HEK293 (cell line): ENCODE measurements at regions not wholly inside any gene's neighbourhood (a gene's known extent, or its start where the extent isn't known, plus 50 kb on each side); places are given as distances from the start of the nearest gene placed in this dataset.

ENCODE experiments used
- SALL2 ChIP-seq: fragments of 450-650 bp; formaldehyde crosslinking; IDR thresholded peaks from 2 replicates; pipeline ENCODE4 v1.5.0; 2017; ENCODE audit warnings: missing biosample characterization, mild to moderate bottlenecking, missing genetic modification characterization, borderline replicate concordance
- YY1 ChIP-seq: fragments of 450-650 bp; formaldehyde crosslinking; IDR thresholded peaks from 2 replicates; pipeline ENCODE4 v1.5.1; 2018; ENCODE audit warnings: missing biosample characterization, missing genetic modification characterization
- ZNF221 ChIP-seq: fragments of 450-650 bp; formaldehyde crosslinking; IDR thresholded peaks from 2 replicates; pipeline ENCODE4 v1.5.1; 2017; ENCODE audit warnings: missing biosample characterization, missing genetic modification characterization, borderline replicate concordance
- ZNF274 ChIP-seq, 2 experiments: fragments of 200-500 bp in 1 of 2; fragments of 450-650 bp in 1 of 2; sonication (Bioruptor generic) in 1 of 2; formaldehyde crosslinking in 1 of 2; IDR thresholded peaks; 2 replicates each; pipeline versions ENCODE4 v1.5.1 to v1.6.1; 2014 to 2016; ENCODE audit warnings: borderline replicate concordance in 1 of 2, inconsistent platforms in 1 of 2, low read length in 1 of 2, missing biosample characterization in 1 of 2, missing genetic modification characterization in 1 of 2
- TF ChIP-seq, protein P1 (sequence below): fragments of 450-650 bp; formaldehyde crosslinking; optimal IDR thresholded peaks from 2 replicates; pipeline ENCODE3; 2016; ENCODE audit warnings: missing biosample characterization, mild to moderate bottlenecking, missing genetic modification characterization

DNA sequence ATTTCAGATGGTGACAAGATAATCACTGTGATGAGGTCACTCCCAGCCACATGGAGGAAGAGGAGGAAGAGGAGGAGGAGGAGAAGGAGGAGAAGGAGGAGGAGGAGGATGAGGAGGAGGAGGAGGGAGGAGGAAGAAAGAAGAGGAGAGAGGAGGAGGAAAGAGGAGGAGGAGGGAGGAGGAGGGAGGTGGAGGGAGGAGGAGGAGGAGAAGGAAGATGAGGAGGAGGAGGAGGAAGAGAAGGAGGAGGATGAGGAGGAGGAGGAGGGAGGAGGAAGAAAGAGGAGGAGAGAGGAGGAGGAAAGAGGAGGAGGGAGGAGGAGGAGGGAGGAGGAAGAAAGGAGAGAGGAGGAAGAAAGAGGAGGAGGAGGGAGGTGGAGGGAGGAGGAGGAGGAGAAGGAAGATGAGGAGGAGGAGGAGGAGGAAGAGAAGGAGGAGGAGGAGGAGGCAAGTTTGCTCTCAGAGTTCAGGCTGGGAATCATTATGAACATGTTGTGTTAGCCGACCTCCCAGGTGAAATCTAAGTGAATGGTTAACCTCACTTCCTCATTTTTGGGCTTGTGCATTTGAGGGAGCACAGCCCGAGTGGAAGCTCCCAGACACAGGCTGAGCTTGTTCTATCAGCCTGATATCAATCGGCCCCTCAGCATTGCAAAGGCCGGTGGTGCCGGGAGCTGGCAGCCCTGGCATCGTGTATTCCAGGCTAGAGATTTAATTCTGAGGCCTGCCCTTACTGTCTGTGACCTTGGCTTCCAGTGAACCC, 236.2 kb upstream of the PITRM1 start:
- TF ChIP-seq, protein P1, sequence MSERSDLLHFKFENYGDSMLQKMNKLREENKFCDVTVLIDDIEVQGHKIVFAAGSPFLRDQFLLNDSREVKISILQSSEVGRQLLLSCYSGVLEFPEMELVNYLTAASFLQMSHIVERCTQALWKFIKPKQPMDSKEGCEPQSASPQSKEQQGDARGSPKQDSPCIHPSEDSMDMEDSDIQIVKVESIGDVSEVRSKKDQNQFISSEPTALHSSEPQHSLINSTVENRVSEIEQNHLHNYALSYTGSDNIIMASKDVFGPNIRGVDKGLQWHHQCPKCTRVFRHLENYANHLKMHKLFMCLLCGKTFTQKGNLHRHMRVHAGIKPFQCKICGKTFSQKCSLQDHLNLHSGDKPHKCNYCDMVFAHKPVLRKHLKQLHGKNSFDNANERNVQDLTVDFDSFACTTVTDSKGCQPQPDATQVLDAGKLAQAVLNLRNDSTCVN (tag by site-specific recombination), result no peak
- no peak for TF ChIP-seq ZNF274 (IDR thresholded peaks at IDR 0.05; ENCODE audit: low read length)
- no peak for TF ChIP-seq ZNF274 (tag by site-specific recombination; IDR thresholded peaks at IDR 0.05; ENCODE audit: borderline replicate concordance)
- no peak for TF ChIP-seq ZNF221
- no peak for TF ChIP-seq SALL2 (tag by site-specific recombination)
- TF ChIP-seq YY1 (tag by site-specific recombination), result no peak
